CD4-positive, alpha-beta T cell treated with Interferon alpha-2 for 1 hour (primary cell): ENCODE measurements at regions not wholly inside any gene's neighbourhood (a gene's known extent, or its start where the extent isn't known, plus 50 kb on each side); places are given as distances from the start of the nearest gene placed in this dataset.

Experiments used
- DNase-seq, 2 donors: peaks; one replicate each; pipeline ENCODE4 v3.0.0-alpha.2; 2020 to 2022

- no peak for DNase-seq
Measured at GRCh38 chr11:19463976-19464375, 223.2 kb upstream of the E2F8 start.

DNA sequence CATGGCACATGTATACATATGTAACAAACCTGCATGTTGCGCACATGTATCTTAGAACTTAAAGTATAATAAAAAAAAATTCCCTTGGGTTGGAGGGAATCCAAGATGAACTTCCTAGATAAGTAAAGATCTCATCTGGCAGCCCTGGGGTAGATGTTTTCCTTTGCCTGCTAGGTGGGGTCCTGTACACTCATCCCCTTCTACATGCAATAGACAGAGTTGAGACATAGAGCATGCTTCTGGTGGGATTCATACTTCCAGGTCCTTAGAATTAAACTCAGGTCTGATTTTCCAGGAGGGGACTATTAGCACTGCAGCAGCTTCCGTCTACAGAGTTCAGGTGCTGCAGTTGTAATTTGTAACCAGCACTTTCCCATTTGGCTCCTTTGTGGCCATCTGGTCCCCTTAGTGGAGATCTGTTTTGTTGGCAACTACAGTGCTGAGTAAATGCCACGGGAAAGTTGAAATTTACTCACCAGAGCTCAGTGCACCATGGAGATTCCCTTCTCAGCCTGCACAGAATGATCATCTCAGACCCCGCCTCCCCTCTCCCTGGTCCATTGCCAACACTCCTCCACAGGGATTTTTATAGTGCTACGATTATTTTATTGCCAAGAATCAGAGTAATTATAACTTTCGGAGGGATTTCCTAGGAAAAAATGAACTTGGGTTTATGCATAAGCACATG lies 220.1 kb upstream of the E2F8 start:
- DNase-seq: no peak

DNA sequence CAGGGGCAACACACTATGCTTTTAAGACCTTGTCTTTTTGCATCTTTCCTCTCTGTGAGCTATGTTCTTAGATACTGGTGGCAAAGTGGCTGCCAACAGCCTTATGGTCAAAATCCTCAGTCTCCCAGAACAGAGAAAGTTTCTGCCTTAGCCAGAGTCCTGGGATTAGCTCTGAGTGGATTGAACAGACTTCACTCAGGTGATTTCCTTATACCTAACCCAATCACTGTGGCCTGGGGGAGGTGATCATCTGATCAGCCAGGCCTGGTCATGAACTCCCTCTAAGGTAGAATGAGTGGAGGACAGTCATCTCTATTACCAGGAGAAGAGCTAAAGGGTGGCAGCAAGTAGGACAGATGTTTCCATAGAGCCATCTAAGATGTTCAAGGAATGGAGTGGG lies 218.5 kb upstream of the E2F8 start:
- no peak for DNase-seq

DNA sequence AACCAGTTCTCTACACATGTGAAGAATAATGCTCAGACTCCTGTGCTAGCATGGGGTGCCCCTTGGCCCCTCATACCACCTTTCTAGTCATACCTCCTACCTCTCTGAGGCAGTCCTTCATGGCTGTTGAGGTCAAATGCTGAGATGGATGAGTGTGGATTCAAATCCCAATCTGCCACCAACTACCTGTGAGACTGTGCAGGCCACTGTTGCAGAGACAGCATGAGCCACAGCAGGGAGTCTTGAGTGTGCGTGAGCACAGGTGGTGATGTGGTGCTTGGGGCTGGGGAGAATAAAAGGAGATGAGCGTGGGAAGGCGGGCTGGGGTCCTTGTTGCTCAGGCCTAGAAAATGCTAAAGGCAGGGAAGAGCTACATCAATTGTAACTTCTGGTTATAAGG lies 218.0 kb upstream of the E2F8 start:
- no peak for DNase-seq

DNA sequence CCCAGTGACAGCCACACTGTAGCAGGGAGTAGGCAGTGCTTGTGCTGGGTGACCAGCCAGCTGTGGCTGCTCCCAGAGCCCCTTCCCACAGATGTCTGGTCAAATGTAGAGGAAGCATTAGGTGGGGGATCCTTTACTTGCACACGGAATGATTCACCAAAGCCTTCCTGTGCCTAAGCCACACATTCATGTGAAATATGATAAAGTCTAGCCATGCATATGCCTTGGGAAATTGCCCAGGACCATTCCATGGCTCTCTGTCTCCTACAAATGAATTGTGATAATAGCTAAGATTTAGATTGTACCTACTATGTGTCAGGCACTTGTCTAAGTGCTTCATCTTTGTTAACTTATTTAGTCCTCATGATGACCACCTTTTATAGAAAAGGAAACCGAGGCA lies 217.5 kb upstream of the E2F8 start:
- no peak for DNase-seq

- DNase-seq: no peak
Measured at GRCh38 chr11:19455731-19456130, 215.0 kb upstream of the E2F8 start.

GRCh38 chr11:19453651-19454257 lies 213.0 kb upstream of the E2F8 start:
- DNase-seq: no peak

GRCh38 chr11:19451609-19452008 lies 210.9 kb upstream of the E2F8 start:
- no peak for DNase-seq

DNA sequence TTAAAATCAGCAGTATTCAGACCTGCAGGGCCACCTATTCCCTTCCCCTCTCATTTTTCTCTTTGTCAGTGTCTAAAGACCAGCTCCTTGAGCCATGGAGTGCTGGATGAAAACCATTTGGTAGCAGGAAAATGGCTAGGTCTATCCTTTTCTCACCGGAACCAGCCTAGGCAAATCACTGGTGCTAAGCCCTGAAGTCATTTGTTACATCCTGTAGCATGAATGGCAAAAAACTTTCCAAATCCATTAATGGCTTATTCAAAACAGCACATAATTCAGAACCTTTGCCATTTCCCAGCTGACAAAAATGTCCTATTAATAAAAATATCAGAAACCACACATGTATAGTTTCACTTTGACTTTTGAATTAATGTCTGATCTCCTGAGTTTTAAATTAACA lies 209.5 kb upstream of the E2F8 start:
- DNase-seq: no peak

DNA sequence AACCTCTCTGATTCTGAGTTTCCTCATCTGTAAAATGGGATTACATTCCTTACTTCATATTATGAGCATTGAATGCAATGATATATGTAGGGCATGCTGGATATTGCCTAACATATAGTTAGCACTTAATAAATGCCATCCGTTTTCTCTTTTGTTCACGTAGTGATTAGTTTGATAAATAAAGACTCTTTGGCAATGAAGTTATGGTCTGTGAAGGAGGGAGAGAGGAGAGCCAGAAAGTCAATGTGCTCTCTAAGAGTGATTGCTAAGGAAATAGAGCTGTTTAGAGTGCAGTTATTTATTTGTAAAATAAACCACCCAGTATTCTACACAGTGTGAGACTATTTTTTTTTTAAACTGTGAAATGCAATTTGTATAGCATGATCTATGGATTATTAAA lies 207.9 kb upstream of the E2F8 start:
- no peak for DNase-seq

DNA sequence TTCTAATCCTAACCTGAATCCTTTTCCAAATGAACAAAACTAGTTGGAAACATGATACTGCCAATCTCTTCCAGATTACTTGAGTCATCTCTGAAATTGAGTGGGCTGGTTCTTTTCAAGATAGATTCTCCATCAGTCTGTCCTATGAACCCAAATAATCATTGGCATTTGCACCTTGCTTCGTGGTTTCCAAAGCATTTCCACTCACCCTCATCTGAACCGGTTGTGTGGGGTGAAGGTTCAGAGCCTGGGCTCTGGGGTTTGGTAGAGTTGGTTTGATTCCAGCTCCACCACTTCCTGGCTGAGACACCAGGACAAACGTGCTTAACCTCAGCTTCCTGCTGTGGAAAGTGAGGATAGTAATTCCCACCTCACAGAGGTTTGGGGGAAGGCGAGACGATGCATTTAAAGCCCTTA lies 206.4 kb upstream of the E2F8 start:
- no peak for DNase-seq

DNA sequence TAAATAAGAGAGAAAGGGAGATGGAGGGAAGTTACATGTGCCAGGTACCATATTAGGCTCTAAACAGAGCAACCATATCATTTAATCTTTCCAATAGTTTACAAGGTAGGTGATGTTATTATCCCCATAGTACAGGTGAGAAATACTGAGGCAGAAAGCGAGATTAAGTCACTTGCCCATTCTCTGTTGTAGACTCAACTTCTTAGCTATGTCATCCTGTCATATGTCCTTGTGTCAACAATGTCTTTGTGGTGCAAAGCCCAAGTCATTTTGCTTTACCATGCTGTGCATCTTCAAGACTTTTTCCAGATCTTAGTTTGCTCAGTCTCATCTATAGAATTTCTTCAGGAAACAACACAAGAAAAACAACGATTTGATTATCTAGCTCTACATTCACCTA lies 205.0 kb upstream of the E2F8 start:
- DNase-seq: no peak

DNA sequence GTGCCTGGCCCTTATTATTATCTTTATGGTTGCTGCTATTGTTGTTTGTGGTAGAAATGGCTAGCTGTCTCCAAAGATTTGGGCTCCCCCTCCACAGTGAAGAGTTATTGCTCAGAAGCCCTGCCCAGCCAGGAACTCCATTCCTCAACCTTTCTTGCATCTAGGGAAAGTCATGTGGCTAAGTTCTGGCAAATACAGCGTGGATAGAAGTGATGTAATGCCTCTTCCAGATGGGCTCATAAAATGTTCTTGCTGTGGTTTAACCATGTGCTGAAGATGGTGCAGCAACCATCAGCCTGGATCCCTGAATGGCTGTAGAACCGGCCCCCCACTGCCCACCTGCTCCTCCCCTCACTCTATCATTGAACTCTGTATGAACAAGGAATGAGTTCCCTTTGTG lies 203.5 kb upstream of the E2F8 start:
- no peak for DNase-seq

- DNase-seq: no peak
Measured at GRCh38 chr11:19442554-19442910, 201.8 kb upstream of the E2F8 start.

DNA sequence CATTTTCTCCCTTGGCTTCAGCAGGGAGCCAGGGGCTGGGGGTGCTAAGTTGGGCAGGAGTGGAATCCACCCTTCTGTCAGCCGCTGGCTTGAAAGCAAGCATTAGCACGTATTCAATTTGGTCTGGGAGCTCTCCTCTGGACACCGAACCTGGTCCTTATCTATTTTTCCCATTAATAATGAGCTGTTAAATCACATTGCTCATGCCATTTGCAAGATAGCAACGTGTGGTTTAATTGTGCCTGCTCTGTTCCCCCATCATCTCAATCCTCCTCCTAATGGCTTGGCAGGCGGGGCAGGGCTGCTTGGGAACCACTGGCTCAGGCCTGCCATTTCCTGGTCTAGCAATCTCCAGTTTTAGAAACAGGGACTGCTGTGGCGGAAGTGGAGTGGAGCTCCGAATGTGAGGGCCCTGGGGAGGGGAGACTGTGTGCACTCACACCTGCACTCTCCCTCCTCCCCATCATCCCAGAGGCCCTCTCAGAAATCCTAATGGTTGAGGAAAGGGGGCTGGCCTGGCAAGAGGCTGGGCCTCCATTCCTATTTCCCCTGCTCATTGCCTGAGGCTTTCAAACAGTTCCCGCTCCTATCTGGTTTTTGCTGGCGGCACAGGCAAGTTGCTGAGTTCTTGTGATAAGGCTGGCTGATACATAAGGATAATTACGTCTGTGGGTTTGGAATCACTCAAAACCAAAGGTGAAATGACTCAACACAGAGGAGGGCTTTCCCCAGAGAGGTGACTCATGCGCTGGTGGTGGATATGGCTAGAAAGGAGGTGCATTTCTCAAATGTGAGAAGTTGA lies 201.2 kb upstream of the E2F8 start:
- DNase-seq: no peak

DNA sequence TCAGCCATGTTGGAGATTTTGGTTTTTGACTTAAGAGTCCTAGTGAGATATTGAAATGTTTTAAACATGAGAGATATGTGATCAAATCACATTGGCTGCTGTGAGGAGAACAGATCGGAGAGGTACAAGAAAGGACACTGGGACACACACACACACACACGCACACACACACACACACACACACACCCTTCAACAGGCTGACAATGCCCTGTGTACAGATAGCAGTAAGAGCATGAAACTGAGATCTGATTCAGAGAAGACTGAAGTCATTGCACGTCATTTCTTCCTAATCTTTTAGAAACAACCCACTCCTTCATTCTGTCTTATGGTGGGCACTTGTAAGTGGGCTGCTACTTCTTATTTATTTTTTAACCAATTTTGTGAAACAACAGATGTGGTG lies 200.5 kb upstream of the E2F8 start:
- no peak for DNase-seq

DNA sequence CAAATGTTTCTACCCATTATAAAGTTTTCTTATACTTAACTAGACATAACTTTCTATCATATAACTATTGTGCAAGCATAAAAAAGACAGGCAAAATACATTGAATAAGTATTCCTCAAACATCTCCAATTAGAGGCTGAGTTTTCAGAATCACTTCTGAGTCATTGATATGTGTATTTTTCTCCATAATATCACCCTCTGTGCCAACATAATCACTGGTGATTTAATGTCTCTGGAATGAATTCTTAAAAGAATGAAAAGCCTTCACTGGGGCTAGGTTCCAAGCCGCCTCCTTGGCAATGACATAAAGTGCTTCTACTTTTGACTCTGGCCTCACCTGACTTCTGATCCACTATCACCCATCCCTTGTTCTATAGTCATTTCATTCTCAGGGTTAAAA lies 197.0 kb upstream of the E2F8 start:
- no peak for DNase-seq

GRCh38 chr11:19436932-19437331 lies 196.2 kb upstream of the E2F8 start:
- no peak for DNase-seq

- no peak for DNase-seq
Measured at GRCh38 chr11:19435306-19435989, 194.7 kb upstream of the E2F8 start.

DNA sequence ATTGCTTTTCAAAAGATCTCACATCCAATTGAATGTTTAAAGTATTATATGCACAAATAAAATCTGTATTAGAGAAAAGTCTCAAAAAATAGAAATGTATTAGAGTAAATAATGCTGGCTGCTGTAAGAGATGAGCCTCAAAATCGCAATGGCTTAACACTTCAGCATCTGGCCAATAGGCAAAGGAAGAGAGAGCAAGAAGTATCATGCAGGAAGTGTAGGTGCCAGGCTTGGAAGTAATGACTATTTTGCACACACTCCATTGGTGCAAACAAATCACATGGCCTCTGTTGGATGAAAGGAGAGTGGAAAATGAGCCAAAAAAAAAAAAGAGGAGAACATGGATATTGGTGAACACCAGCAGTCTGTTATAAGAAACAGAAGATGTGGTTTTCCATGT lies 193.0 kb upstream of the E2F8 start:
- DNase-seq: no peak

GRCh38 chr11:19433367-19433766 lies 192.6 kb upstream of the E2F8 start:
- DNase-seq: no peak

- DNase-seq: no peak
Measured at GRCh38 chr11:19432370-19433061, 191.8 kb upstream of the E2F8 start.

- no peak for DNase-seq
Measured at GRCh38 chr11:19430754-19431398, 190.1 kb upstream of the E2F8 start.
